Uterus (tissue), 3 donors: ENCODE measurements at regions not wholly inside any gene's neighbourhood (a gene's known extent, or its start where the extent isn't known, plus 50 kb on each side); places are given as distances from the start of the nearest gene placed in this dataset.
"Not testable (repeated sequence)": the region's sequence is repeated elsewhere in the genome, so short reads cannot be mapped to it uniquely, and the experiment has no call there.

Experiments used
- DNase-seq, 2 donors: peaks; one replicate each; pipeline ENCODE4 v3.0.0-alpha.2; 2019 to 2020
- H3K27ac ChIP-seq, 2 donors: fragments of 200-600 bp; sonication (generic); 1 replicate in 1 of 2; 2 replicates in 1 of 2; pipeline ENCODE4 v1.5.1; 2016 to 2018
- H3K27me3 ChIP-seq, 2 donors: fragments of 200-600 bp; sonication (generic); one replicate each; pipeline ENCODE4 v1.5.1; 2018 to 2019; ENCODE audit warnings: control low read depth in 1 of 2
- H3K36me3 ChIP-seq, 2 donors: fragments of 200-600 bp; sonication (generic); one replicate each; pipeline ENCODE4 v1.5.1; 2019; ENCODE audit warnings: control low read depth in 1 of 2
- H3K4me1 ChIP-seq, 2 donors: fragments of 200-600 bp; sonication (generic); one replicate each; pipeline ENCODE4 v1.5.1; 2018 to 2019; ENCODE audit warnings: control low read depth in 1 of 2
- H3K4me3 ChIP-seq, 2 donors: fragments of 200-600 bp; sonication (generic); 1 replicate in 1 of 2; 2 replicates in 1 of 2; pipeline ENCODE4 v1.5.1; 2018 to 2019; ENCODE audit warnings: mild to moderate bottlenecking in 1 of 2
- H3K9me3 ChIP-seq, 2 donors: fragments of 200-600 bp; sonication (generic); one replicate each; pipeline ENCODE4 v1.5.1; 2019; ENCODE audit warnings: control low read depth in 1 of 2
- CTCF ChIP-seq, 4 experiments: fragments of 200-600 bp in 2 of 4; fragments of 450-650 bp in 2 of 4; sonication (generic) in 2 of 4; IDR thresholded peaks; one replicate each; pipeline ENCODE4 v1.5.1; 2016 to 2019; ENCODE audit warnings: antibody characterized with exemption in 4 of 4, mild to moderate bottlenecking in 2 of 4, moderate library complexity in 1 of 4
- POLR2A ChIP-seq, 2 donors: fragments of 450-650 bp; IDR thresholded peaks; one replicate each; pipeline ENCODE4 v1.6.1; 2016; ENCODE audit warnings: antibody characterized with exemption in 2 of 2, mild to moderate bottlenecking in 1 of 2, moderate library complexity in 1 of 2
- intact Hi-C: fragments of 100-400 bp; cut with DNase I; formaldehyde crosslinking; loops from one replicate; pipeline ENCODE4 v1.15.1; 2023; ENCODE audit warnings: low total_unique reads
- donor health status: DM: yes; HTN: yes; CAD: no.

- Histone ChIP-seq H3K27me3 (no peaks in the 10 kb centered on the region), H3K9me3 (no peaks in the 10 kb centered on the region), H3K4me3 (no peak overlapping the region), H3K4me1 (no peaks in the 10 kb centered on the region), H3K27ac (no peak overlapping the region), H3K36me3 (no peaks in the 10 kb centered on the region)
- intact Hi-C loops: no loop called here
- TF ChIP-seq CTCF (IDR thresholded peaks at IDR 0.05) (no peak), POLR2A (IDR thresholded peaks at IDR 0.05) (no peak)
- no peak for DNase-seq
Observed at GRCh38 chr12:73225941-73226340, 953.8 kb downstream of the TRHDE start.

- Histone ChIP-seq H3K4me3 (no peak overlapping the region), H3K27me3 (no peaks in the 10 kb centered on the region), H3K36me3 (no peaks in the 10 kb centered on the region), H3K9me3 (no peaks in the 10 kb centered on the region), H3K4me1 (no peaks in the 10 kb centered on the region), H3K27ac (no peak overlapping the region)
- intact Hi-C loops: no loop called here
- DNase-seq: no peak
- TF ChIP-seq CTCF (IDR thresholded peaks at IDR 0.05) (no peak), POLR2A (IDR thresholded peaks at IDR 0.05) (no peak)
Observed at GRCh38 chr12:73226593-73226992, 954.4 kb downstream of the TRHDE start.

DNA sequence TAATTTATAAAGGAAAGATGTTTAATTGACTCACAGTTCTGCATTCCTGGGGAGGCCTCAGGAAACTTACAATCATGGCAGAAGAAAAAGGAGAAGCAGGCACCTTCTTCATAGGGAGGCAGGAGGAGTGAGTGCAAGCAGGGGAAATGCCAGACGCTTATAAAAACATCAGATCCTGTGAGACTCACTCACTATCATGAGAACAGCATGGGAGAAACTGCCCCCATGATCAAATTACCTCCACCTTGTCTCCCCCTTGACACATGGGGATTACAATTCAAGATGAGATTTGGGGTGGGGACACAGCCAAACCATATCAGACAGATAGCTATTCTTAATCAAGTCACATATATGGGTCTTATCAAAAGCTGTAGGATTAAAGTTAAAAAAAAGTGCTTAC is 956.7 kb downstream of the TRHDE start:
- H3K36me3 ChIP-seq, DNase-seq, H3K4me3 ChIP-seq, H3K9me3 ChIP-seq, intact Hi-C loops, H3K4me1 ChIP-seq, H3K27me3 ChIP-seq, H3K27ac ChIP-seq: not testable (repeated sequence)

GRCh38 chr12:73235387-73235786 is 963.2 kb downstream of the TRHDE start:
- intact Hi-C loops: no loop called here
- no peaks in the 10 kb centered on the region for H3K4me1 ChIP-seq
- no peaks in the 10 kb centered on the region for H3K27me3 ChIP-seq
- no peak for TF ChIP-seq POLR2A (IDR thresholded peaks at IDR 0.05)
- TF ChIP-seq CTCF (IDR thresholded peaks at IDR 0.05): no peak
- no peak overlapping the region for H3K4me3 ChIP-seq
- DNase-seq: no peak
- H3K36me3 ChIP-seq: no peaks in the 10 kb centered on the region
- no peak overlapping the region for H3K27ac ChIP-seq
- H3K9me3 ChIP-seq: no peaks in the 10 kb centered on the region

- intact Hi-C loops: no loop called here
- TF ChIP-seq POLR2A (IDR thresholded peaks at IDR 0.05) (no peak), CTCF (IDR thresholded peaks at IDR 0.05) (no peak)
- no peaks in the 10 kb centered on the region for H3K4me1 ChIP-seq
- no peak overlapping the region for H3K27ac ChIP-seq
- no peak for DNase-seq
- H3K9me3 ChIP-seq: no peaks in the 10 kb centered on the region
- H3K4me3 ChIP-seq: no peak overlapping the region
- H3K27me3 ChIP-seq: no peaks in the 10 kb centered on the region
- no peaks in the 10 kb centered on the region for H3K36me3 ChIP-seq
Observed at GRCh38 chr12:73240110-73240509, 967.9 kb downstream of the TRHDE start.

GRCh38 chr12:73262788-73263381 is 990.7 kb downstream of the TRHDE start:
- H3K27me3 ChIP-seq: no peaks in the 10 kb centered on the region
- no peak for DNase-seq
- H3K4me3 ChIP-seq: no peak overlapping the region
- H3K4me1 ChIP-seq: no peaks in the 10 kb centered on the region
- TF ChIP-seq POLR2A (IDR thresholded peaks at IDR 0.05): no peak
- intact Hi-C loops: no loop called here
- H3K36me3 ChIP-seq: no peaks in the 10 kb centered on the region
- H3K27ac ChIP-seq: no peak overlapping the region
- no peaks in the 10 kb centered on the region for H3K9me3 ChIP-seq
